AG10803 (cell line): ENCODE measurements at regions not wholly inside any gene's neighbourhood (a gene's known extent, or its start where the extent isn't known, plus 50 kb on each side); places are given as distances from the start of the nearest gene placed in this dataset.

Experiments used
- DNase-seq: peaks from one replicate; pipeline ENCODE4 v3.0.0; 2010; ENCODE audit warnings: low read depth
- H3K4me3 ChIP-seq: 2 replicates; pipeline ENCODE4 v1.5.1; 2011; ENCODE audit warnings: mild to moderate bottlenecking, low read length, control low read depth
- TF ChIP-seq, protein P1 (sequence below): conservative IDR thresholded peaks from 2 replicates; pipeline ENCODE4 v1.5.1; 2011; ENCODE audit warnings: mild to moderate bottlenecking, low read length, control low read depth, inconsistent platforms

GRCh38 chr10:78292982-78293865 is 259.6 kb downstream of the RPS24 start:
- no peak overlapping the region for H3K4me3 ChIP-seq

DNA sequence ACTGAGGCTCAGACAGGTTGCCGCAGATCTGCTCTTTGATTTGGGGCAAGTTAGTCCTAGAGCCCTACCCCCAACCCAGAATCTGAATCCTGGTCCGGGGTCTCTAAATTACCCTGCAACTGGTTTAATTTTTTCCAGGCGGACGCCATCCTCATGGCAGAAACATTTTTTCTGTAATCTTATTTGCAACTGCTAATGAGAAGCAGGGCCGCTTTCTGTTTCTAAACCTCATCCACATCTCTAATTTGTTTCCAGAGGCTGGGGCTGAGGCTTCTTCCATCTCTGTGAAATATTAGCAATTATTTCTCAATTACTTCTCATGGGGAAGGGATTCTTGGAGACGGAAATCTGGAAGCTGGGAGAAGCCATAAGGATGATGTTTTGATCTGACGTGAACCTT is 261.6 kb downstream of the RPS24 start:
- TF ChIP-seq, protein P1, sequence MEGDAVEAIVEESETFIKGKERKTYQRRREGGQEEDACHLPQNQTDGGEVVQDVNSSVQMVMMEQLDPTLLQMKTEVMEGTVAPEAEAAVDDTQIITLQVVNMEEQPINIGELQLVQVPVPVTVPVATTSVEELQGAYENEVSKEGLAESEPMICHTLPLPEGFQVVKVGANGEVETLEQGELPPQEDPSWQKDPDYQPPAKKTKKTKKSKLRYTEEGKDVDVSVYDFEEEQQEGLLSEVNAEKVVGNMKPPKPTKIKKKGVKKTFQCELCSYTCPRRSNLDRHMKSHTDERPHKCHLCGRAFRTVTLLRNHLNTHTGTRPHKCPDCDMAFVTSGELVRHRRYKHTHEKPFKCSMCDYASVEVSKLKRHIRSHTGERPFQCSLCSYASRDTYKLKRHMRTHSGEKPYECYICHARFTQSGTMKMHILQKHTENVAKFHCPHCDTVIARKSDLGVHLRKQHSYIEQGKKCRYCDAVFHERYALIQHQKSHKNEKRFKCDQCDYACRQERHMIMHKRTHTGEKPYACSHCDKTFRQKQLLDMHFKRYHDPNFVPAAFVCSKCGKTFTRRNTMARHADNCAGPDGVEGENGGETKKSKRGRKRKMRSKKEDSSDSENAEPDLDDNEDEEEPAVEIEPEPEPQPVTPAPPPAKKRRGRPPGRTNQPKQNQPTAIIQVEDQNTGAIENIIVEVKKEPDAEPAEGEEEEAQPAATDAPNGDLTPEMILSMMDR = no peak
- DNase-seq = no peak
- no peak overlapping the region for H3K4me3 ChIP-seq

More at GRCh38 chr10:78292982-78293865, 259.6 kb downstream of the RPS24 start:
- TF ChIP-seq, protein P1 = no peak
- no peak for DNase-seq

- no peak for DNase-seq
- no peak overlapping the region for H3K4me3 ChIP-seq
- TF ChIP-seq, protein P1 = no peak
These were observed 263.1 kb downstream of the RPS24 start for GRCh38 chr10:78296785-78297184.

DNA sequence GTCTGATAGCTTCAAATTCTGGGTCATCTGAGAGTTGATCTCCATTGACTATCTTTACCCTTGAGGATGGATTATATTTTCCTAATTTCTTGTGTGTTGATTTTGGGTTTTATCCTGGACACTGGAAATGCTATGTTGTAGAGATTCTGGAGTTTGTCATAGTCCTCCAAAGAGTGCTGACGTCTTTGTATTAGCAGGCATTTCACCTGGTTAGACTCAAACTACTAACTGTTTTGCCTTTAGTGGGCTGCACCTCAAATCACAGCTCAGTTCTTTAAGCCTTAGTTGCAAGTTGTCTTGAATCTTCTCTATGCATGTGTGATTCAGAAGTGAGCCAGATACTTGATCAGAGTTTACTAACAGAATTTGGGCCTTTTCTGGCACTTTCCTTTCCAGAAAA is 264.3 kb downstream of the RPS24 start:
- H3K4me3 ChIP-seq = no peak overlapping the region
- no peak for DNase-seq
- TF ChIP-seq, protein P1 = no peak

DNA sequence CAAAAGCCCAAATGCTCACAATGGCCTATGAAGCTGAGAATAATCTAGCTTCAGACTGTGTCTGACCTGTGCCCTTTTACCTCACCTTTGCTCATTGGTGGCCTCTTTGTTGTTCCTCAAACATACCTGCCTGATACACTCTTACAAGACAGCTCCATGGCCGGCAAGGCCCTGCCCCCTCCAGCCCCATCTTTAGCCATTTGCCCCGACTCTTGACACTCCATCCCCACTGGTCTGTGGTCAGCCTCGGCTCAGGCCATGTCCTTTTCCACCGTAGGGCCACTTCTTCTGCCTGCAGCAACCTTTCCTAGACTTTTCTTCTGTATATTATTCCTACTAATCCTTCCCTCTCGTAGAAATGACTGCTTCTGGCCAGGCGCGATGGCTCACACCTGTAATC is 265.2 kb downstream of the RPS24 start:
- TF ChIP-seq, protein P1 = no peak
- no peak overlapping the region for H3K4me3 ChIP-seq
- no peak for DNase-seq

DNA sequence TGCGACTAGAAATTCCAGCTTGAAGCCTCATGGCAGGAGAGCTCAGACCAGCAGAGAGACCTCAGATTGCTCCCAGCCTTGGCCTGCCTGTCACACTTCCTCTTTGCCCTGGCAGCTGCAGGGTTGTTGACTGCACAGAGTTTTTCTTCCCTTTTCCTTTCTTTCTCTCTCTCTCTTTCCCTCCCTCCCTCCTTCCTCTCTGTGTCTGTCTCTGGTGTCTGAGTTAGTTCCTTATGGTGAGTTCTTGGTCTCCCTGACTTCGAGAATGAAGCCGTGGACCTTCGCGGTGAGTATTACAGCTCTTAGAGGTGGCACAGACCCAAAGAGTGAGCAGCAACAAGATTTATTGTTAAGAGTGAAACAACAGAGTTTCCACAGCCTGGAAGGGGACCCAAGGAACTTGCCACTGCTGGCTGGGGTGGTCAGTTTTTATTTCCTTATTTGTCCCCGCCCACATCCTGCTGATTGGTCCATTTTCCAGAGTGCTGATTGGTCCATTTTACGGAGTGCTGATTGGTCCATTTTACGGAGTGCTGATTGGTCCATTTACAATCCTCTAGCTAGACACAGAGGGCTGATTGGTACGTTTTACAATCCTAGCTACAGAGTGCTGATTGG is 266.3 kb downstream of the RPS24 start:
- no peak for DNase-seq
- TF ChIP-seq, protein P1 = no peak
- H3K4me3 ChIP-seq = no peak overlapping the region

- TF ChIP-seq, protein P1 = no peak
- no peak for DNase-seq
These were observed 266.9 kb downstream of the RPS24 start for GRCh38 chr10:78300526-78300925.

More at GRCh38 chr10:78300526-78300925, 266.9 kb downstream of the RPS24 start:
- no peak overlapping the region for H3K4me3 ChIP-seq
